HUES64 (cell line): ENCODE measurements at regions not wholly inside any gene's neighbourhood (a gene's known extent, or its start where the extent isn't known, plus 50 kb on each side); places are given as distances from the start of the nearest gene placed in this dataset.
A peak's percentile ranks its signal among the peaks of the same experiment; 100 is the strongest.
"Not testable (repeated sequence)": the region's sequence is repeated elsewhere in the genome, so short reads cannot be mapped to it uniquely, and the experiment has no call there.

Experiments
- H3K27ac ChIP-seq: 2 replicates; pipeline ENCODE4 v1.7.0; 2013; ENCODE audit warnings: low read depth, low read length, inconsistent platforms
- H3K27me3 ChIP-seq: 2 replicates; pipeline ENCODE4 v1.6.1; 2013; ENCODE audit warnings: mild to moderate bottlenecking, low read length; ENCODE audit not compliant: insufficient read depth
- H3K36me3 ChIP-seq: 2 replicates; pipeline ENCODE4 v1.6.1; 2013; ENCODE audit warnings: mild to moderate bottlenecking, low read length; ENCODE audit not compliant: insufficient read depth
- H3K4me1 ChIP-seq: 2 replicates; pipeline ENCODE4 v1.6.1; 2013; ENCODE audit warnings: mild to moderate bottlenecking, low read length, moderate library complexity; ENCODE audit not compliant: insufficient read depth
- H3K4me3 ChIP-seq: 2 replicates; pipeline ENCODE4 v1.5.1; 2013; ENCODE audit warnings: mild to moderate bottlenecking, low read length, moderate library complexity
- H3K9ac ChIP-seq: 2 replicates; pipeline ENCODE4 v1.6.1; 2013; ENCODE audit warnings: mild to moderate bottlenecking, low read depth, low read length
- H3K9me3 ChIP-seq: 2 replicates; pipeline ENCODE4 v1.6.1; 2013; ENCODE audit warnings: low read depth, low read length; ENCODE audit not compliant: insufficient read depth
- WGBS: fragments of 150-250, 120-280 bp; methylation state at CpG from one replicate; pipeline ENCODE4 v1.1.7; 2013; ENCODE audit warnings: missing lambda C conversion rate; 5-methylcytosine and 5-hydroxymethylcytosine counted together

- Histone ChIP-seq H3K27me3 (no peaks in the 10 kb centered on the region), H3K9me3 (peaks cover 24% of the 10 kb centered on the region), H3K4me1 (no peaks in the 10 kb centered on the region), H3K9ac (no peak overlapping the region), H3K36me3 (no peaks in the 10 kb centered on the region), H3K4me3 (no peak overlapping the region), H3K27ac (no peak overlapping the region)
- WGBS, result 98% methylated on average over 3 of the region's 3 CpGs
Measured at GRCh38 chr2:215636816-215637215, 200.9 kb upstream of the FN1 start.

DNA sequence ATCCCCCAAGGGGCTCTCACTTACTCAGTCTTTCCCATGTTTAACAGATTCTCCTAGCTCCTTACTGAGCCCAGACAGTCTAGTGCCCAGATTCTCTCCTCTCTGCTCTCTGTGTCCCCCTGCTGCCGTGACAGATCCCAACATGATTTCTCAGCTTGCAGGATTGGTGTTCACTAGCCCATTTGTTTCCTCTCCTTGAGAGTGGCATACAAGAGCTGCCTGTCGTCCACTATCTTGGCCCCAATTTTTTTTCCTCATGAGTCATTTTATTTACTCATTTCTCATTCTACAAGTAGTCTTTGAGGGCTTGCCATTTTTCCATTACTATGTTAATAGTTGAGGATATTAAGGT is 199.9 kb upstream of the FN1 start:
- H3K9ac ChIP-seq, result no peak overlapping the region
- no peaks in the 10 kb centered on the region for H3K27me3 ChIP-seq
- H3K9me3 ChIP-seq, result peaks cover 29% of the 10 kb centered on the region
- no peaks in the 10 kb centered on the region for H3K4me1 ChIP-seq
- H3K36me3 ChIP-seq, result no peaks in the 10 kb centered on the region
- WGBS, result 86% methylated on average over 2 of the region's 2 CpGs
- no peak overlapping the region for H3K27ac ChIP-seq
- no peak overlapping the region for H3K4me3 ChIP-seq

GRCh38 chr2:215635071-215635787 is 199.4 kb upstream of the FN1 start:
- no peak overlapping the region for H3K27ac ChIP-seq
- H3K4me3 ChIP-seq, result no peak overlapping the region
- H3K4me1 ChIP-seq, result no peaks in the 10 kb centered on the region
- H3K27me3 ChIP-seq, result no peaks in the 10 kb centered on the region
- no peaks in the 10 kb centered on the region for H3K36me3 ChIP-seq
- H3K9ac ChIP-seq, result no peak overlapping the region
- peaks cover 32% of the 10 kb centered on the region for H3K9me3 ChIP-seq

DNA sequence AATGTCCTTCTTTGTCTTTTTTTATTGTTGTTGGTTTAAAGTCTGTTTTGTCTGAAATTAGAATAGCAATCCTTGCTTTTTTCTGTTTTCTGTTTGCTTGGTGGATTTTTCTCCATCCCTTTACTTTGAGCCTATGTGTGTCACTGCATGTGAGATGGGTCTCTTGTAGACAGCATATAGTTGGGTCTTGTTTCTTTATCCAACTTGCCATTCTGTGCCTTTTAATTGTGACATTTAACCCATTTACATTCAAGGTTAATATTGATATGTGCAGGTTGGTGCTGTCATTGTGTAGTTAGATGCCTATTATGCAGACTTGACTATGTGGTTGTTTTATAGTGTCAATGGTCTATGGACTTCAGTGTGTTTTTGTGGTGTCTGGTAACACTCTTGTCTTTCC is 197.5 kb upstream of the FN1 start:
- no peaks in the 10 kb centered on the region for H3K4me1 ChIP-seq
- no peak overlapping the region for H3K9ac ChIP-seq
- H3K4me3 ChIP-seq, result no peak overlapping the region
- peaks cover 30% of the 10 kb centered on the region for H3K9me3 ChIP-seq
- H3K36me3 ChIP-seq, result no peaks in the 10 kb centered on the region
- no peak overlapping the region for H3K27ac ChIP-seq
- no peaks in the 10 kb centered on the region for H3K27me3 ChIP-seq

GRCh38 chr2:215631696-215632095 is 195.8 kb upstream of the FN1 start:
- WGBS, result 93% methylated on average over 2 of the region's 2 CpGs
- no peaks in the 10 kb centered on the region for H3K36me3 ChIP-seq
- peaks cover 16% of the 10 kb centered on the region for H3K4me1 ChIP-seq
- H3K9me3 ChIP-seq, result peaks cover 18% of the 10 kb centered on the region; the same call in 1 of the 2 replicates
- H3K9ac ChIP-seq, result no peak overlapping the region
- no peak overlapping the region for H3K27ac ChIP-seq
- H3K27me3 ChIP-seq, result no peaks in the 10 kb centered on the region
- H3K4me3 ChIP-seq, result no peak overlapping the region

DNA sequence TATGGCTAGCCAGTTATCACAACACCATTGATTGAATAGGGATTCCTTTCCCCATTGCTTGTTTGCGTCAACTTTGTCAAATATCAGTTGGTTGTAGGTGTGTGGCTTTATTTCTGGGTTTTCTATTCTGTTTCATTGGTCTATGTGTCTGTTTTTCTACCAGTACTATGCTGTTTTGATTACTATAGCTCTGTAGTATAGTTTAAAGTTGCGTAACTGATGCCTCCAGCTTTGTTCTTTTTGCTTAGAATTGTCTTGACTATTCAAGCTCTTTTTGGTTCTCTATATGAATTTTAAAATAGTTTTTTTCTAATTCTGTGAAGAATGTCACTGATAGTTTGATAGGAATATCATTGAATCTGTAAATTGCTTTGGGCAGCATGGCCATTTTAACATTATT is 194.9 kb upstream of the FN1 start:
- 96% methylated on average over 2 of the region's 2 CpGs for WGBS

GRCh38 chr2:215627771-215628170 is 191.9 kb upstream of the FN1 start:
- Histone ChIP-seq H3K4me3 (no peak overlapping the region), H3K27ac (no peak overlapping the region)
- 93% methylated on average over 1 of the region's 1 CpG for WGBS

More for the DNA sequence above, 194.9 kb upstream of the FN1 start:
- peaks cover 25% of the 10 kb centered on the region for H3K4me1 ChIP-seq
- not testable (repeated sequence) for H3K27me3 ChIP-seq, H3K36me3 ChIP-seq, H3K4me3 ChIP-seq, H3K9ac ChIP-seq, H3K27ac ChIP-seq
- peaks cover 18% of the 10 kb centered on the region; the same call in 1 of the 2 replicates for H3K9me3 ChIP-seq

GRCh38 chr2:215626812-215627281 is 191.0 kb upstream of the FN1 start:
- no peaks in the 10 kb centered on the region for H3K27me3 ChIP-seq
- 73% methylated on average over 5 of the region's 5 CpGs for WGBS
- peaks cover 41% of the 10 kb centered on the region for H3K4me1 ChIP-seq
- peaks cover 8% of the 10 kb centered on the region; the same call in 1 of the 2 replicates for H3K9me3 ChIP-seq
- no peak overlapping the region for H3K4me3 ChIP-seq
- peak overlapping the region; percentile 52; the same call in 1 of the 2 replicates for H3K27ac ChIP-seq
- no peak overlapping the region for H3K9ac ChIP-seq
- H3K36me3 ChIP-seq, result no peaks in the 10 kb centered on the region

More at GRCh38 chr2:215627771-215628170, 191.9 kb upstream of the FN1 start:
- no peaks in the 10 kb centered on the region for H3K27me3 ChIP-seq
- peaks cover 41% of the 10 kb centered on the region for H3K4me1 ChIP-seq
- H3K9me3 ChIP-seq, result peaks cover 8% of the 10 kb centered on the region; the same call in 1 of the 2 replicates
- no peak overlapping the region for H3K9ac ChIP-seq
- no peaks in the 10 kb centered on the region for H3K36me3 ChIP-seq

- Histone ChIP-seq H3K27ac (peak overlapping the region; percentile 52), H3K4me3 (no peak overlapping the region), H3K9ac (no peak overlapping the region), H3K36me3 (no peaks in the 10 kb centered on the region), H3K27me3 (no peaks in the 10 kb centered on the region), H3K4me1 (peaks cover 41% of the 10 kb centered on the region), H3K9me3 (peaks cover 7% of the 10 kb centered on the region; the same call in 1 of the 2 replicates)
- 75% methylated on average over 1 of the region's 1 CpG for WGBS
Measured at GRCh38 chr2:215626063-215626462, 190.2 kb upstream of the FN1 start.

DNA sequence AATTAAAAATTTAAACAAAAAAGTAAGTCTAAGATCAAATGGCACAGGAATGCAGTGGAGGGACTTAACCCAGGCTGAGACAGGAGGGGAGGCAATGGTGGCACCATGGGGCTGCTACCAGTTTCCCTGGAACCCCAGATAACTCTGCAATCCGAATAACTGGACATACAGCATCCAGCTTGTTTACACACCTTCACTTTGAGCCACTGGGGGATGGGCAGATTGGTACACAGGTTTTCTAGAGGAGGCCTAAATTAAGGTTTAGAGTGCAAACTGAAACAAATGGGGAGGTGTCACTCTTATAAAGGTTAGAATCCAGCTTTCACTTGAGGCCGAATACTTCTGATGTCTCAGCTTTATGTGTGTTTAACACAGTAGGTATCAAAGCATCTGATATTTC is 189.3 kb upstream of the FN1 start:
- no peak overlapping the region for H3K4me3 ChIP-seq
- no peak overlapping the region for H3K9ac ChIP-seq
- 93% methylated on average over 2 of the region's 2 CpGs for WGBS
- no peaks in the 10 kb centered on the region; the same call in 1 of the 2 replicates for H3K9me3 ChIP-seq
- no peak overlapping the region for H3K27ac ChIP-seq
- no peaks in the 10 kb centered on the region for H3K27me3 ChIP-seq
- H3K36me3 ChIP-seq, result no peaks in the 10 kb centered on the region
- peaks cover 42% of the 10 kb centered on the region for H3K4me1 ChIP-seq

- H3K4me3 ChIP-seq, result no peak overlapping the region
- H3K27me3 ChIP-seq, result no peaks in the 10 kb centered on the region
- H3K9me3 ChIP-seq, result no peaks in the 10 kb centered on the region
- no peak overlapping the region for H3K9ac ChIP-seq
- WGBS, result 94% methylated on average over 7 of the region's 7 CpGs
- H3K27ac ChIP-seq, result no peak overlapping the region
- peaks cover 50% of the 10 kb centered on the region for H3K4me1 ChIP-seq
- no peaks in the 10 kb centered on the region for H3K36me3 ChIP-seq
Measured at GRCh38 chr2:215624423-215624829, 188.6 kb upstream of the FN1 start.

DNA sequence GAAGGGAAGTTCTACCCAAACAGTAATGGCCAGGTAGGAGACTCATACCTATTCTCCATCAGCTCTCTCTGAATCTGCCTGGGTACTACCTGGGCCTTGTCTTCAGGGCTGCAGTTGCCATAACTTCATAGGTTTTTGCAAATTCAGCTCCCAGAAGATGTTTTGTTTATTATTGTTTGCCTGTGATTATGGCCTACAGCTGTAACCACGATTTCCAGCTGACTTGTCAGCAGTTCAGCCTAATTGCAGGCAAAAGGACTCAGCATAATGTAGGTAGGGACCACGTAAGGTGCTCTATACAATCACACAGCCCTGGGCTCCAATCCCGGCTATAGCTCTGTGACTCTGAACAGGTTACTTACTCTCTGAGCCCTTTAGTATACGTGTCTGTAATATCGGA is 187.0 kb upstream of the FN1 start:
- Histone ChIP-seq H3K27ac (no peak overlapping the region), H3K27me3 (no peaks in the 10 kb centered on the region), H3K9ac (no peak overlapping the region), H3K4me1 (peaks cover 60% of the 10 kb centered on the region), H3K36me3 (no peaks in the 10 kb centered on the region), H3K4me3 (no peak overlapping the region), H3K9me3 (no peaks in the 10 kb centered on the region)
- WGBS, result 90% methylated on average over 3 of the region's 5 CpGs
